Astrocyte (in vitro differentiated cells and primary cell): ENCODE measurements at regions not wholly inside any gene's neighbourhood (a gene's known extent, or its start where the extent isn't known, plus 50 kb on each side); places are given as distances from the start of the nearest gene placed in this dataset.

Source experiments
- CTCF ChIP-seq: IDR thresholded peaks from 2 replicates; pipeline ENCODE4 v1.5.1; 2011; ENCODE audit warnings: low read depth, mild to moderate bottlenecking, inconsistent platforms, low read length, moderate library complexity; ENCODE audit not compliant: insufficient read depth
- EZH2 ChIP-seq: IDR thresholded peaks from 2 replicates; pipeline ENCODE4 v1.6.1; 2012; ENCODE audit warnings: mild to moderate bottlenecking, low read length, inconsistent platforms; ENCODE audit not compliant: insufficient read depth

- TF ChIP-seq CTCF (no peak), EZH2 (no peak)
Observed at GRCh38 chr14:58713677-58714076, 75.9 kb downstream of the DACT1 start.
